ENCODE measurements at regions not wholly inside any gene's neighbourhood (a gene's known extent, or its start where the extent isn't known, plus 50 kb on each side); places are given as distances from the start of the nearest gene placed in this dataset.

DNA sequence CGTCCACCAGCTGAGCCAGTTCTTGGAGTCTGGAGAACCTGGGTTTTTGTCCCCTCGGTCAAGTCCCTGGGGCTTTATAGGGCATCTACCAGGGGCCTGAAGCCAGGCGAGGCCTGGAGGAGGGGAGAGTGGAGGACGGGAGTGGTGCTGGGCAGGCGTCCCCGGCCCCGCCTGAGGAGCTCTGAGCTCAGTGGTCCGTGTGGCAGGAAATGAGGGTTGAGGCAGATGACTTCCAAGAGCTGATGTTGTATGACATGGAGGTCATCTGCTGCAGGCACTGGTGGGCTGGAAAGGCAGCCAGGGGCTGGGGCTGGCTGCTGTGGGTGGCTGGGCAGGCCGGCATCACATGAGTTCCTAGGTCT lies 118.5 kb upstream of the HS6ST1 start:
- no peak for DNase-seq (ENCODE audit: low read depth in 2 of 2)

DNA sequence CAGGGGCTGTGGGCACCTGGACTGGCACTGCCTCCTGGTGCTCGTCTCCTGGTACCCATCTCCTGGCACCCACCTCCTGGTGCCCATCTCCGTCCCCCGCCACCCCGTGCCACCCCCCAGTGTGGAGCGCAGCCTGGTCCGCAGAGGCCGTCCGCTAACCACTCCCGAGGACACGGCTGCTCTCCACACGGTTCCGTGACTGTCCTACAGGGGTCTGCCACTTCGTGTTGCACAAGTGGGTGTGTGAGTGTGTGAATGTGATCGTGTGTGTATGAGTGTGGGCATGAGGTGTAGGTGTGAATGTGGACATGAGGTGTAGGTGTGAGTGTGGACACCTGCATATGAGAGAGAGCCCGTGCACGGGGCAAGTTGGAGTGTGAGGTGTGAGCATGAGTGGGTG lies 119.4 kb upstream of the HS6ST1 start:
- DNase-seq (ENCODE audit: low read depth in 2 of 2) = no peak

DNA sequence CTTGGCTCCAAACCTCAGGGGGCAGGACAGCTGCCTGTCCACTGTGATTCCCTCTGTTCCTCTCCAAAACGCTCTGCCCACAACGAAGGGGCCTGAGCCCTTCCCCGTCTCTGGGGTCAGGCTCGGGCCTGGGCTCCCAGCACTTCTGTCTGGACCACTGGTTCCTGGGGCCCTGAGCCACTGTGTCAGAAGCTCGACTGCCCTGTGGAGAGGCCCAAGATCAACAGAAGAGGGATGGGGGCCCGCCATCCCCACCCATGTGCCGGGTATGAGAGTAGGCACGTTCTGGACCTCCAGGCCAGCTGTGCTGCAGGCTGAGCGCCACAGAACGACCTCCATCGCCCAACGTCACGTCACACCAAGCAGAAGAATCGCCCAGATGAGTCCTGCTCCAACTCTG lies 119.9 kb upstream of the HS6ST1 start:
- no peak for DNase-seq (ENCODE audit: low read depth in 2 of 2)

DNA sequence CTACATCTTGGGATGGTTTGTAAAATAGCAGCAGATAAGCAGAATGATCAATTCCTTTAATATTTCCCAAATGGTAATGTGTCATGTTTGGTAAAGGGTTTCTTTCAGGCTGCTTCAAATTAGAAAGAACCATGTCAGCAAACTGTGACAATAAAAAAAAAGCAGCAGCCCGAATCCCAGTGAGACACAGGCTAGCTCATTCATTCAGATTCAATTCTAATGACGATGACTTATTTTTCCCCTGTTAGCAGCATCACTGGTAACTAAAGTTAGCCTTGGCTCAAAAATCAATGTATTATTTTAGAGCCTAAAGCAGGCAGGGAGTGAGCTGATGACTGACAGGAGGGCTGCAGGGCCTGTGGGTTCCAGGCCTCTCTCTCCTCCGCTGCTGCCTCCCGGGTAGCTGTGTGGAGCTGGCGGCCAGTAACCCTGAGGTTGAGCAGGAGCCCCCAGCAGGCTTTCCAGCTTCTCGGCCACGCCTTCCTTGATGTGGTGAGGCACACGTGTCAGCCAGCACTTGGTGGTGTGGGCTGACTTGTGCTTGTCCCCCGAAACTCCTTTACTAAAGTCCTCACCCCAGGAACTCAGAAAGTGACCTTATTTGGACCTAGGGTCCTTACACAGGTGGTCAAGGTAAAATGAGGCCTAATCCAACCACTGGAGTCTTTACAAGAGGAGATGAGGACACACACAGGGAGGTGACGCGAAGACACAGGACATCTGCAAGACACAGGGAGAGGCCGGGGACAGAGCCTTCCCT lies 120.5 kb upstream of the HS6ST1 start:
- DNase-seq (ENCODE audit: low read depth in 2 of 2) = no peak

DNA sequence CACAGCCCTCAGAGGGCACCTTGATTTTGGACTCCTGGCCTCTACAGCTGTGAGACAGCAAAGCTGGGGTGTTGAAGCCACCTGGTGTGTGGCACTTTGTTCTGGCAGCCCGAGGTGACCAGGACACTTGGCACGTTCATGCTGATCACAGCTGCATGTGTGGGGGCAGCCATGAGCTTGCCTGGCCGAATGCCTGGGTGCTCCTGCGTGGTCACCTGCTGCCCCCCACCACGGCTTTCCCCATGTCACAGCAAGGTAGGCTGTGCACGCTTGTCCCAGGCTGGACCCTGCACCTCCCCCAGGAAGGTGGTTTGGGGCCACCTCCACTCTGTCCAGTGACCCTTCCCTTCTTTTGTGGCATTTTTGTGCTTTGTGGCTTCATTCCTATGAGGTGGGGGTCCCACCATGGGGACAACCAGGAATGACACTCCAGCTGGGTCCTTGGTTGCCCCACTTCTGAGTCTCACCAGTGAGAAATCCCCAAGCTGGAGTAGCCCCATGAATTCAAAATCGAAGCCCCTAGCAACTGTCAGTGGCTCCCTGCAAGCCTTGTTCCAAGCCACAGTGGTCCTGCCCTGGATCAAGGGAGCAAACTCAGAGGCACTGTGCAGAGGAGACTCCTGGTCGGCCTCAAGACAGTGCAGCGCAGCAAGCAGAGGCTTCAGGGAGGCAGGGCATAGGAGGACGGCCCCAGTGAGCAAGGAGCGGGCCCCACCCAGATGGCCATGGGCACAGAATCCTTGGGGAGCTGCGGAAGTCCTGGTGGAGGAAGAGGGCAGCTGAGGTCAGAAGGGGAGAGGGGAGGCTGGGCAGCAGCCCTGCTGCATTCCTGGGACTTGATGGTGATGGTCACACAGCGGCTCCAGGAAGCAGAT lies 121.4 kb upstream of the HS6ST1 start:
- no peak for DNase-seq (ENCODE audit: low read depth in 2 of 2)

DNA sequence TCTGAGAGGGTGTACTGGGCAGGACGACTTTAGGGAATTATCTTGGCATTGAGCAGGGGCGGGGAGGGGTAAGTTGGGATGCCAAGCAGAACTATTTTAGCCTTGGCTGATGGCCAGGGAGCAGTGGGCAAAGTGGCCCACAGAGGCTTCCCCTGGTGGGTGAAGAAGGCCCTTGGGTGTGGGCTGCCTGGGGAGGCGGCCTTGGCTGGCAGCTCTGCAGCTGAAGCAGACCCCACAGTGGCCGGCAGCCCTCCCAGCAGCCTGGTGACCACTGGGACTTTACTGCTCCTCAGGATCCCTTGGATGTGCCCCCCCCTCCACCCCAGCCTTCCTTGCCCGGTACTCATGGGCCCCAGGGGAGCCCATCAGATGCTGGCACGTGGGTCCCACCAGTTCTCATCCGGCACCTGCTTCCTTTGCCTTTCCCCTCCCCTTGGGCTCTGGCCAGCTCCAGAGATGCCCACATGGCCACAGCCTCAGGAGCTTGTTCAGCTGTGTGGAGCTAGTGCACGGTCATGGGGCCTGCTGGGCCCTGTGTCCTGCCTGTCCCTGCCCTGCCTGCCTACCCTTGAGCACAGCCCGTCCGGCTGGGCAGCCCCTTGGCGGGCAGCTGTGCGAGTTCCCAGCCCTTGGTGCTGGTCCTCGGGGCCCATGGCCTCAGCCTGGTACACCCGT lies 122.1 kb upstream of the HS6ST1 start:
- DNase-seq (ENCODE audit: low read depth in 2 of 2) = no peak

DNA sequence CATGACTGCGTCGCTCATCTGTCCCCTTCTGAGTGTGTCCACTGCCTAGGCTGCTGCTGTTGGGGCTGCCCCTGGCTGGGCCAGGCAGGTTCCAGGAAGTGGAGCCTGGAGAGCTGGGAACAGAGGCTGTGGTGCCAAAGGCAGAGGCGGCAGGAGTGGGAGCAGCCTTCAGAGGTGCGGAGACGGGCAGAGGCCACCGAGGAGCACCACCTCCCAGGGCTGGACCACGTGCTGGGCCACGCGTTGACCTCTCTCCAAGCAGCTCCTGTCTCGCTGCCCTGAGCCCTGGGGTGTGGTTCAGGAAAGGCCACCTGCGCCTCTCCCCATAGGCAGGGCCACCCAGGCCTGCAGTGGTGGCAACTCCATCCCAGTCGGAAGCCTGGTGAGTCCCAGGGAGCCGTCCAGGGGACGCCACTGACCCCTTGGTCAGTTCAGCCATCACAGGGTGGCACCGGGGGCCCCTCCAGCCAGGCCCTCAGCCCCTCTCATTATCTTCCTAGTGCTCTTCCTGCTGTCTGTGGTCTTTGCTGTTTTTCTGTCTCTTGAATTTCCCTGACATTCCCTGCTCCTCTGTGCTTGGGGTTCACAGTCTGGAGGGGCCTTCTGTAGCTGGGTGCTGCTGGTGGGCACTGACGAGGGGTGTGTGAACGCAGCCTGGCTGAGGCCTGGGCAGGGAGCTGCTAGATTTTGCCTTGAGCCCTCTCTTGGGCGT lies 122.8 kb upstream of the HS6ST1 start:
- no peak for DNase-seq (ENCODE audit: low read depth in 2 of 2)

DNA sequence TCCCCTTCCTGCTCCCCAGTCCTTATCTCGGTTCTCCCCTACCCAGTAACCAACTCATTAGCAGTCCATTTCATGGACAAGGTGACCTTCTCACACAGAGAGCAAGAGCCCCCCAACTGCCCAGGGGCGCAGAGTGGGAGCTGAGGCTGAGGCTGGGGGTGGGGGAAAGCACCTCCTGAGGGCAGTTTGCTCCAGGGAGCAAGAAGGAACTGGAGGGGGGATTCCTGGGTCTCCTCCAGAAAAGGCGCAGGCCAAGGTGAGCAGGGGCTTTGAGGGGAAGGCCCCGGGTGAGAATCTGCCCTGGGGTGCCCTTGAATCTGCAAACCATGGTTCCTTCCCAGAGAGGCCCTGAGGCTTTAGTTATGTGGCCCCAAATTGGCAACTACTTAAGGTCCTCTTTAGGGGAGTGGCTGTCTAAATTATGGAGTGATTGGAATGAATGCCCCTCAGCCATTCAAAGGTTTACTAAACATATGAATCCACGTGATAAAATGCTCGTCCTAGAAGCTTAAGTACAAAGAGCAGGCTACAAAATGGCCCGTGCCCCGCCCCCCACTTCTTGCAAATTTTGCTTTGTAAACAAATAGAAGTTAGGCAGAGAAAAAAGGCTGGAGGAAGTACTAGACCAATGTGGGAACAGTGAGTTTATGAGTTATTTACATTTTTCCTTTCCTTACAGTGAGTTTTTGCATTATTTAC lies 123.5 kb upstream of the HS6ST1 start:
- DNase-seq (ENCODE audit: low read depth in 2 of 2) = no peak

DNA sequence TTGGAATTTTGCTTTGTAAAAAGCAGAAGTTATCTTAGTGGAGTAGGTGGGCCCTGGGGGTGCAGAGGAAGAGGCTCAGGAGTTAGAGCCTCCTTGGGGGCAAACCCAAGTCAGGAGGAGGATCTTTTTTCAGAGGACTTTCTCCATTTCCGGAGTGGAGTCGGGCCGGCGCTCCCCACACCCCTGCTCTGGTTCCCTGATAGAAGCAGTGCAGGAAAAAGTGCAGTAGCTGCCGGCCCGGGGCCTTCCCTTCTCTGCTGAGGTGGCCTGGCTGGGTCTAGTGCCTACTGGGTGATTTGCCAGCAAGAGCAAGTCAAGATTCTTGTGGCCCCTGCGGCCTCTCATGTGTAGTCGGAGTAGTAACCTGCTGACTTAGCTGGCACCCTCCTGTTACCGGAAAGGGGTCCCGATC lies 124.2 kb upstream of the HS6ST1 start:
- no peak for DNase-seq (ENCODE audit: low read depth in 2 of 2)

DNA sequence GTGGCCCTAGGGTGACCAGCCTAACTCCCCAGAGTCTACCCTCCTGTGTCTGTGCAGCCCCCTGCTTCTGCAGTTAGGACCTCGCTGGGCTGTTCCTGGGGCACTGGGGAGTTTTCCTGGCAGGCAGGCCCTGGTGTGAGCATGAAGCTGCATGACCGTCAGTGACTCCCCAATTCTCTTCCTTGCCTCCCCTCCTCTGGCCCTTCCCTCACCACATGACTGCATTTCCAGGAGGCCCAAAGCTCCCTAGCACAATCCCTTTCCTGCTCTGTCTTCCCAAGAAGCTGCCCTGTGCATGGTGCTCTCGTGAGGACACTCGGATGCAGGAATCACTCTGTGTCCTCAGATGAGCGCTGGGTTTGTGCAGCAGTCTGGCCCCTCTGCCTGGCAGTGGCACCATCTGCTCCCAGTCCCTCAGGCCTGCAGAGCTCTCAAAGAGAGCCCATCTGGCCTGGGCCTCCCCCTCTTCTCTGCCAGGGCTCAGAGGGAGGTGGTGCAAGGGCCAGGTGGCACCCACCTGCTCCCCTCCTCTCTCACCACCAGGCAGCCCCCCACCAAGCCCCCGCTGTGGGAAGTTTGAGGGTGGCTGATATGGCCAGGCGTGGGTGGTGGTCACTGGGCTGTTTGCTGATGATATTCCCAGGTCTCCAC lies 125.6 kb upstream of the HS6ST1 start:
- no peak for DNase-seq (ENCODE audit: low read depth in 2 of 2)

DNA sequence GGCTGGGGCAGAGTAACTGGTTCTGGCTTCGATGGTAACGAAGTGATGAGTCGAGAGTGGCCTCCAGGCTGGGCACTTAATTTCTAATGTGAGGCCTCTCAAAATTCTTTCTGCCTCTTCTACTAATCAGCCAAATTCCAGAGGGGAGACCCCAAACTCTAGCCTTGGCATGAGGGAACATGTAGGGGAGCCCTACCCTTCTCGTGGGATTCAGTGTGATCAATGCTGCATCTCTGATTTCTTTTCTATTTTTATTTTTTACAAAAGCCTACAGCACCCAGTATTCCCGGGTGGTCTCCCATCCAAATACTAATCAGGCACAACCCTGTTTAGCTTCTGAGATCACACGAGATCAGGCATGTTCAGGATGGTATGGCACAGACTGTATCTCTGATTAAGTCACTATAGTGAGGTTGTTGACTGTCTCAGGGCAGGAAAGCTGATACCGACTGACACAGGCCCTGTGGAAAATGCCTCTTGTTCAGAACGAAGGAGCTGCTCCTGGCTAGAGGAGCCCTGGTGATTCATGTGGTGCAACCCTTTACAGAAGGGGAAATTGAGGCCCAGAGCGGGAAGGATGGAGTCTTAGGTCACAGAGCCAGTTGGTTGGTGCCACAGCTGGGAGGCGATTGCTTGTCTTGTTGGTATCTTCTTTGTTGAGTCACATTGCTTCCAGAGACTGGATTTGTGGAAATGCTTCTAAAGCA lies 126.3 kb upstream of the HS6ST1 start:
- DNase-seq (ENCODE audit: low read depth in 2 of 2) = no peak

DNA sequence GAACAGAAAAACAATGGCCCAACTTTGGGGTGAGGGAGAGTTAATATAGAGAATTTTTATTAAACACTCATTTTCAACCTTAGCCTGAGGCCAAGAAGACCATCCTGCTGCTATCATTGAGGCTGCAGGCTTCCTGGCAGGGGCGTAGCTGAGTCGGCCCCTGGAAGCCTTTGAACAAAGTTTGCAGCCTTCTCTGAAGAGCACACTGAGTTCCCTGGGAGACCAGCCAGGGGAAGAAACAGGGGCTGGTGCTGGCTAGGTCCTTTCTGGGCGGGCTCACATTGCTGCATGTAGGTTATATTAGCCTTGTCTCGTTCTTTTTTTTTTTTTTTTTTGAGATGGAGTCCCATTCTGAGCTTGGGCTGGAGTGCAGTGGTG lies 126.8 kb upstream of the HS6ST1 start:
- DNase-seq (ENCODE audit: low read depth in 2 of 2) = no peak

DNA sequence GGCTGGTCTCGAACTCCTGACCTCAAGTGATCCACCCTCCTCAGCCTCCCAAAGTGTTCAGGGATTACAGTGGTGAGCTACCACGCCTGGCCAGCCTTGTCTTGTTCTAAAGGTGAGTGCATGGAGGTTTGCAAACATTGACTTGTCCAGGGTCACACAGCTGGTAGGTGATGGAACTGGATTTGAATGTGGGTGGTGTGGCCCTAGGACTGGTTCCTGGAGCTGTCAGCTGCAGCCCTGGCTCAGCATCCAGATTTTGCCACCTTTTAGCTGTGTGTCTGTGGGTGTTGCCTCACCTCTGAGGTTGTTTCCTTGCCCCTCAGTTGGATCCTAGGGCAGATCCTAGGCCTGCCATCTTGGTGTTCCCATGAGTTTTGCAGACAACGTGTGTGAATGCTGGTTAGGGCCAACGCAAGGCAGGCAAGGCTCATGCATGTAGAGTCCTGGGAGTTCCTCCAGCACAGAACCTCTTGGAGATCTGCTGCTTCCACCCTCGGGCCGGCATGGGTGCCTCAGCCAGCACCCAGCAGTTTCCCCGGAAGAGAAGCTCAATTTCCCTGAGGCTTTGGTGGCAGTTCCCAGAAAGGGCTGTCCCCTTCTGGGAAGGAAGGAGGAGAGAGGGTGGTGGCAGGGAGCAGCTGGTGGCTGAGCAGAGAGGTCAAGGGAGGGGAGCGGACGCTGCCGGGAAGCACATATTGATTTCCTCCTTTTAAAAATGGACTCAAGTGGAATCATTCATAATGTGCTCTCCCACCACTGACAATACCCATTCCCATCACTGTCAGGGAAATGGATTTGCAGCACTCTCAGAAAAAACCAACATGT lies 127.6 kb upstream of the HS6ST1 start:
- no peak for DNase-seq (ENCODE audit: low read depth in 2 of 2)

DNA sequence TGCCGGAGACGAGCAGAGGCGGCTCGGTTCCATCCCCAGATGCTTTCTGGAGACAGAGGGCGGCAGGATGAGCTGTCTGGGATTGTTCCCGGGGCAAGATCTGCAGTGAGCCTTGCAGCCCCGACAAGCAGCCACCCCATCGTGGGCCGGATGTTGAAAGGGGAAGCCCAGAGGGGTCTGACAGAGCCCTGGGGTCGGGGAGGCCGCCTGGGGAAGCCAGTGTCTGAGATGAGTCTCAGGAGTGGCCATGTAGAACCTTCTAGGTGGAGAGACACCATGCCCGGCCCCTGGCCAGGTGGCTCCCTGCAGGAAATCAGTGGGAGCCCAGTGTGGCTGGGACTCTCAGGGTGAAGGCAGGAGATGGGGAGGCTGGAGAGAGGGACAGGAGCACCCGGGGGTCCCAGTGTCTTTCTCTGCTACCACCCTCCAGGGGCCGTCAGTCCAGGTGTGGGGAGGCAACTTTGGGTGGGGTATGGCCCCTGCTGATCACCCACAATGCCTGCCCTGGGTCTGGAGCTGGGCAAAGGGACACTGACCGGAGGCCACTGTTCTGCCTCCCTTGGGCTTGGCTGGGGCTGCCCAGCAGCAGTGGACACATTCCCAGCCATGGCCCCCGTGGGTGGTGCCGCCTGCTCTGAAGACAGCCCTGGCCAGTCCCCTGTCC lies 128.3 kb upstream of the HS6ST1 start:
- no peak for DNase-seq (ENCODE audit: low read depth in 2 of 2)

DNA sequence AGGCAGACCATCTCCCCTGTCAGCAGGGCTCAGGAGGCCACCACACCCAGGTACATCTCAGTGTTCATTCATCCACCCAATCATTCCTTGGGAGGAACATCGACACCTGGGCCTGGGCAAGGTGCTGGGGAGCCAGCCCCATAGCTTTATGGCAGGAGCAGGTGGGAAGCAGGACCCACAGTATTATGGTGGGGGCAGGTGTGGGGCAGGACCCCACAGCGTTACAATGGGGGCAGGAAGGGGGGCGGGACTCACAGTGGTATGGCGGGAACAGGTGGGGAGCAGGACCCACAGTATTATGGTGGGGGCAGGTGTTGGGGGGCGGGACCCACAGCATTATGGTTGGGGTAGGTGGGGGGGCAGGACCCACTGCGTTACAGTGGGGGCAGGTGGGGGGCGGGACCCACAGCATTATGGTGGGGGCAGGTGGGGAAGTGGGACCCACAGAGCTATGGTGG lies 128.9 kb upstream of the HS6ST1 start:
- no peak for DNase-seq (ENCODE audit: low read depth in 2 of 2)

DNA sequence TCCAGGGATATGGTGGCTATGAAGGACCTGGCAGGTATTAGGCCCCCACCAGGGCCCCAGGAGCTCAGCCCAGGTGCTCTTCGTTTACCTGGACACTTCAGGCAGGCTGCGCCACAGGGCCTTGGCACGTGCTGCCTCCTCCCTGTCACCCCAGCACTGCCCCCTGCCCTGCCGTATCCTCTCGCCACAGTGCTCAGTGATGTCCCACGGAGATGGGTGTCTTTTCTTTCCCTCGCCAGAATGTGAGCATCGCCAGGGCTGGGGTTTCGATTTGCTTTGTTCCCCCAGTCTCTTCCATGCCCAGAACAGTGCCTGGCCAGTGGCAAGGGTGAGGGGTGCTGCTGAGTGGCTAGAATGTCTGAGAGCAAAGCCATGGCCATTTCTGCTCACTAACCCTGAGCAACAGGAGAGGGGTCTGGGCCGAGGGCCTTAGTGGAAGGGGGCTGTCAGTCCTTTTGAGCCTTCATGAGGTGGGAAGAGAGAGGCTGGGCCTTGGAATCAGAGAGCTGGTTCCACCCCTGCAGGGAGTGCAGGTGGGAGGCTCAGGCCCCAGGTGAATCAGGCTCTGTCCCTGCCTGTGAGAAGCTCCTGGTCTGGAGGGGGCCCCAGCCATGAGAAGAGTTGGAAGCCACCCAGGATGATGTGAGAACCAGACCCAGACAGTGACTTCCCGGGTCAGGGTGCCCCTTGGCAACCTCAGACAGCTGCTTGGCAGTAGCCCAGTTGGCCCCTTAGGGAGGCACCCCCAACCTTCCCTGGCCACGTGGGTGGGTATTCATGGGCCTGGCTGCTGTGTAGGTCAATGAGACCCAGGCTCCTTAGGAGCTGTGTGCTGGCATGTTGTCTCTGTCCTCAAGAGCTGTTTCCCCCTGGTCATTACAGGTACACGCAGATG lies 129.9 kb upstream of the HS6ST1 start:
- DNase-seq (ENCODE audit: low read depth in 2 of 2) = no peak

DNA sequence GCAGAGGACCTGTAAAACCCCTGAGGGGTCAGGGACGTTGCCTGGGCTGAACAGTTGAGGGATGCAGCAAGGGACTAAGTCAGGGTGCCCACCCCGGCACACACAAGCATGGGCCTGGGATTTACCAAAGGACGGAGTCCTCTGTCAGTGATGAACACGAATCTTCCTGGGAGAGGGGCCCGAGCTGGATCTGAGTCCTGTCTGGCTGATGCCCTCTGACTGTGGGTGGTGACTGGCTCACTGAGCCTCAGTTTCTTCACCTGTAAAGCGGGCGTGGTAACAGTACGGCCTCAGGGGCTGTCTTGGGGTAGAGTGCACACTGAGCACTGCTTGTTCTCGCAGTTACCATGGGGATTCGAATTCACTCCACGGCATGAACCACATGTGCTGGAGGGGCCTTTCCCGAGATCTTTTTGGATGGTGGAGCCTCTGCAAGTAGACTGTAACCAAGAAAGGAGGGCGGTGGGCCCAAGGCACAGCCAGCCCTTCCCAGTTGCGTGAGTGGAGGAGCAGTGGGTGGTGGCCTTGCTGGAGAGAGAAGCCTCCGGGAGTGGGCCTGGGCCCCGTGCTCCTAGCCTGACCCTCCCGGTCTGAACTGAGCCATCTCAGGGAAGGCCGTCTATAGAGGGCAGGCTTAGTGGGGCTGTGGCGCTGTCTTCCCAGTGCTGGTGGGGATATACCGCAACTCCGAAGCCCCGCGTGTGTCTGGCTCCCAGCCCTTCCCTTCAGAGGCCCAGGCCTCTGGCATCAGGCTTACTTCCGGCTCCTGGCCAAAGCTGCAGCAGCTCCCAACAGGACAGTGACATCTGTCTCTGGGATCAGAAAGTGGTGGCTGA lies 130.8 kb upstream of the HS6ST1 start:
- no peak for DNase-seq (ENCODE audit: low read depth in 2 of 2)
